T-helper 2 cell (primary cell): ENCODE measurements at regions not wholly inside any gene's neighbourhood (a gene's known extent, or its start where the extent isn't known, plus 50 kb on each side); places are given as distances from the start of the nearest gene placed in this dataset.
A peak's percentile ranks its signal among the peaks of the same experiment; 100 is the strongest.
"Not testable (repeated sequence)": the region's sequence is repeated elsewhere in the genome, so short reads cannot be mapped to it uniquely, and the experiment has no call there.

ENCODE experiments used
- DNase-seq, 5 experiments: peaks; one replicate each; pipeline versions ENCODE4 v3.0.0 to v3.0.0-alpha.2; 2012 to 2022

DNA sequence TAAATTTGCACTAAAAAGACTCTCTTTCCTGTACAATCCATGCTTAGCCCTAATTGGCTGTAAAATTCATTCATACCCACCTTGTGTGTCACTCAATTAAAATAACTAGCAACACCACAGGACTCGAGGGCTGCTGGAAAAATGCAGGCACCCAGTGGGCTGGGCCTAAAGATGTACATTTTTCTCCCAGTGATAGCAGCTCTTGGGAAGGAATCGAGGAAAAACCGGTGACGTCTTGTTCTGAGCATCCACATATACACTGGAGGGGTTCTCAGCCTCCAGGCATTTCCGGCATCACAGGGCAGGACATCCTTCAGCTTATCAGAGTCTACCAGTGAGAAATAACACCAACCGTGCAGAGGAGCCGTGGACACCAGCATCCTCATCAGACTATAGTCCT lies 85.8 kb upstream of the PITRM1 start:
- no peak for DNase-seq

DNA sequence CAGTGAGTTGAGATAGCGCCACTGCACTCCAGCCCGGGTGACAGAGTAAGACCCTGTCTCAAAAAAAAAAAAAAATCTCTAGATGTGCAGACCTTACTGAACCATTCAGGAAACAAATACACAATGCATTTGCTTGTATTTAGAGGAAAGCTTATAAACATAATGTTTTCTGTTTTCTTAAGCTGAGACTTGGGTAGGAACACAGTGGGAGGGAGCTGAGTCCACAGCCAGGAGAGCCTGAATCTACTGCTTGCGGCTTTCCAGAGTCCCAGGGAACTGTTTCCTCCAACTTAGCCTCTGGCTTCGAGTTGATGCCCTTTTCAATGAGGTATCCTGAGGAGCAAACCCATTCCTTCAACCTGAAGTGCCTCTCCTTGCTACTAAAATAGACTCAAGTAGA lies 83.0 kb upstream of the PITRM1 start:
- no peak for DNase-seq

DNA sequence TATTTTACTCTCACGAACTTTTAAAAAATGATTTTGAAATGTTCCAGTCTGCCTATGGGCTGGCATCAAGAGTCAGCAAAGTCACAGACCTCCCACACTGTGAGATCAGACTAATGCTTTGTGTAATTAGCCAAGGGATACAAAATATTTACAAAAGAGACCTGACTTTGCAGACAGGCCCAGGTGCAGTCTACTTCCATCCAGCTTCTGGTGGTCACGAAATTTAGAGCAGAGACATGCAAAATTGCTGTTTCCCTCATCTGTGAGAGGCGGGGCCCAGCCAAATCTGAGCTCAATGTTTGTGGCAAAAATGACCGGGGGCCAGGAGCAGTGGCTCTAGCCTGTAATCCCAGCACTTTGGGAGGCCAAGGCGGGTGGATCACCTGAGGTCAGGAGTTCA lies 82.5 kb upstream of the PITRM1 start:
- DNase-seq, result no peak

DNA sequence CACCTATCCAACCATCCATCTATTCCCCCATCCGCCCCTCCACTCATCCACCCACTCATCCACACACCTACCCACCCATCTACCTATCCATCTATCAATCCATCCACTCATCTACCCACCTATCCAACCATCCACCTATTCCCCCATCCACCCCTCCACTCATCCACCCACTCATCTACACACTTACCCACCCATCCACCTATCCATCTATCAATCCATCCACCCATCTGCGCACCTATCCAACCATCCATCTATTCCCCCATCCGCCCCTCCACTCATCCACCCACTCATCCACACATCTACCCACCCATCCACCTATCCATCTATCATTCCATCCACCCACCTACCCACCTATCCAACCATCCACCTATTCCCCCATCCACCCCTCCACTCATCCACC lies 81.4 kb upstream of the PITRM1 start:
- DNase-seq, result not testable (repeated sequence)

DNA sequence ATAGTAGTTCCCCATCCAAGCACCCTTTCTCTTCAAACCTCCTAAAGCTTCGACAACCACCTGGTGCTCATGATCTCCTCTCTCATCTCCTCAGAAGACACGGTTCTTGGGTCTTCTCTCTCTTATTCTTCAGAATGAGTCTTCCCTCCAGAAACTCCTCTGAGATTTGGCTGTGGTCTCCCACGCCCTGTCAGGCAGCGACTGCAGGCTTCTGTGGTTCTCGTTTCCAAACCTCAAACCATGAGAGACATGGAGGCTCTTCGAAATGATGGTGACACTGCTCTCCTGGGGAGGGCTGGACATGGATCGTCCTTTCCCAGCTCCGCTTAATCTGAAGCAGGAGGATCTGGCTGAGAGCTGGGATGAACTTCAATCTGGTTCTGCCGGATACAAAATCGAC lies 78.6 kb upstream of the PITRM1 start:
- DNase-seq, result peak in 1 of 5 experiments; percentile 38

DNA sequence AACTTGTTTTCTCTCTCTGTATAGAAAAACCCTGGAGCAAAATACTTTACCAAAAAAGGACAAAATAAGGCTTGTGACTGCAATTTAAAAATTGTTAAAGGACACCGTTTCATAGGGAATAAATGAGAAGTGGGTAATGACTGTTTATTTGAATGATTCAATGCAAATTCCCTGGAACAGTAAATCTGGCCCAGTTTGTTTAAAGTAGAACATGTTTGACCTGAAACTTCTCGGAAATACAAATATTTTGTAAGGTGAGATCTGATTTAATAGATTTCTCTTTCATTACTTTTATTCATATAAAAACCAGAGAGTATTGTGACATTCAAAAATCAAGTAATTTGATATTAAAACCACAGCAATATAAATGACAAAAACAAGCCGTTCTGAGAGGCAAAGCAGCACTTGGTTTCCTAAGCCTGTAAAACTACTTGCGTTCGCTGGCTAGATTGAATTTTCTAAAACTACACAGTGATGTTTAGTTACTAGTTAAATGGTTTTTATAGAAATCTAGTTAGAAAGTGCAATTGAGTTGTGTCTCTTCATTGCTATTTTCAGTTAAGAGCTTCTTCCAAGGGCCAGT lies 76.8 kb upstream of the PITRM1 start:
- no peak for DNase-seq

DNA sequence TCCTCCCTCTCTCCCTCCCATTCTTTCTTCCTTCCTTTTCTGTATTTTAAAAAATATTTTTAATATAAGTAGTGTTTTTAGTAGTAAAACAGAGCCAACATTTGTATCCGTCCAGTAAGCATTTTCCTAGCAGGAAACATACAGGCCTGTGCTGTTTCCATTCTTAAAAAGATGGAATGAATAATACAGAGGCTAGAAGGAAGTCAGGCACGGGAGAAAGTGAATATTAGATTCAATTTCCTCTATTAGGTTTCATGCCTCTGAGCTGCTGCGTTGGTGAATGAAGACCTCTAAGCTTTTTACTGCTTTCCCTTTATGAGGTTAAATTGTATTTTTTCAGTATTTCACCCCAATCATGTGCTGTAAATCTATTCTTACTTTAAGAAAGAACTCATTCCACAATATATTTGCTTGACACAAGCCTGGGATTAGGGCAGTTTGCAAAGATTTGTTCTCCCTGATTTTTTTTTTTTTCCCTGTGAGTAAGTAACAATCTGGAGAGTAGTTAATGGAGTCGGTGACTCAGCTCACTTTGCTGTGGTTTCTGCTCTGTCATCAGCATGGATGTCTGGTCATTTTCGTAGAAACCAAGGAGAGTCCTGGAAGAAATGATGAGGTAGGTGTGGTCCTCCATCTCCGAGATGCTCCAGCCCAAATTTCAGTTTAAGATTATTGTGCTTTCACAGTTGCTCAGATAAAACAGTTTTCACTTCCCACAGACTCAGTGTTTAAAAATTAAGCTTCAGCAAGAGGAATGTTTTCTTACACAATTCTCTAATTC lies 76.1 kb upstream of the PITRM1 start:
- no peak for DNase-seq

DNA sequence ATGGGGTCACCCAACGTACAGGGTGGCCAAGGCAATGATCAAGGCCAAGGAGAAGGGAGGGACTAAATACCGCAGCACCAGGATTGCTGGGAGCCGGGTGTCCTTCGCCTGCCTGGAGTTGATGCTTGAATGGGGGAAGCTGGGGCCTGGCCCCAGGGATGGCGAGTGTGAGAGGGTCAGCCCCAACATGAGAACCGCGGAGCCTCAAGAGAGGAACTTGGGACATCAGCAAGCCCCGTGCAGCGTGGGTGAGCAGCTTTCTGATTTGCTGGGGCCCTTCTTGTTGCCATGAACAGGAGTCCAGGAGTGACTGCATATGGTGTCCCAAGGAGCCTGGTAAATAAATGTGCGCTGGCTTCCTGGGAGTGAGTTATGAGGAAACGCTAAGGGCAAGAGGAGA lies 72.8 kb upstream of the PITRM1 start:
- no peak for DNase-seq

DNA sequence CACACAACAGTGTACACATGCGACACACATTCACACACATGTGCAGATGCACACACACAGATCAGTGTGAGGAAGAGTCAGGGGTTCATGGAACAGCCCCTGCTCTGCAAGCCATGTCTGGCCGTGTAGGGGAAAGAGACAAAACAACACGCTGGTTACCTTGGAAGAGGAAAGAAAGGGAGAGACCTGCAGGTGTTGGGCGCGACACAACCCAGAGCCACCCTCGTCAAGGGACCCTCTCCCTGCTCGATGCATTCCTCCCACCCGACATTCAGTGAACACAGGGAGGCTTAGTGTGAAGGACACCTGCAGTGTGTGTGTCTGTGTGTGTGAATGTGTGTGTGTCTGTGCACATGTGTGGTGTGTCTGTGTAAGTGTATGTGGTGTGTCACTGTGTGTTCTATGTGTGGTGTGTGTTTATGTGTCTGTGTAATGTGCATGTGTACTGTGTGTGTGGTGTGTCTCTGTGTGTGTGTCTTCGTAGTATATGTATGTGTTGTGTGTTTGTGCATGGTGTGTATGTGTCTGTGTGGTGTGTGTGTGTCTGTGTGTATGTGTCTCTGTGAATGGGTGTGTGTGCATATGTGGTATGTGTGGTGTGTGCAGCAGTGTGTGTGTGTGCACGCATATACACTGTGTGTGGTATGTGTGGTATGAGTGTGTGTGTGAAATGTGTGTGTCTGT lies 69.5 kb upstream of the PITRM1 start:
- DNase-seq, result peak in 1 of 5 experiments; percentile 8

DNA sequence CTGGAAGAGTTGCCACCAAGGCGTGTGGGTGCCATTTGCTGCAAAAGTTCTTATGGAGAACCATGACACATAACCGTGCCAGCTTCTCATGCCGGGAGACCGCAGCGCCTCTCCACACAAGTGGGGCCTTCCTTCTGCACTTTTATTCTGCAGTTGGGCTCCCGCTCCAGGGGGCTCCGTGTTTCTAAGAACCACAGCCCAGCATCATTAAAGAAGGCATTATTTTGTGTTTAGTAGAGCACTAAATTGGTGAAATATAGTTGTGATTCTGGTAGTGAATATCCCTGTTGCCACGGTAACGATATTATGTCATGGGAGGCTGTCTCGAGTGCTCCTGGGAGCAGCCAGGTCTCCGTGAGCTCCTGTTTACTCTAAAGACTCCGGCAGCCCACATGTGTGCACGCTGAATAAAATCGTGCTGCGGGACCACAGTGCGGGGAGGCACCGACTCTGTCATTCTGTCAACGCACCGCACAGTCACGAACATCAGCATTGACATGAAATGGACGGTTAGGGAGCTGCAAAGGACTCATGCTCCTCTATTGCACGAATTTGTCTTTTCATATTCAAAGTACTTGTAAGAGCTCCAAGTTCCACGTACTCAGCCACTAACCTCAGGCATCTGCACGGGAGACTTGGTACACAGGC lies 68.8 kb upstream of the PITRM1 start:
- no peak for DNase-seq

DNA sequence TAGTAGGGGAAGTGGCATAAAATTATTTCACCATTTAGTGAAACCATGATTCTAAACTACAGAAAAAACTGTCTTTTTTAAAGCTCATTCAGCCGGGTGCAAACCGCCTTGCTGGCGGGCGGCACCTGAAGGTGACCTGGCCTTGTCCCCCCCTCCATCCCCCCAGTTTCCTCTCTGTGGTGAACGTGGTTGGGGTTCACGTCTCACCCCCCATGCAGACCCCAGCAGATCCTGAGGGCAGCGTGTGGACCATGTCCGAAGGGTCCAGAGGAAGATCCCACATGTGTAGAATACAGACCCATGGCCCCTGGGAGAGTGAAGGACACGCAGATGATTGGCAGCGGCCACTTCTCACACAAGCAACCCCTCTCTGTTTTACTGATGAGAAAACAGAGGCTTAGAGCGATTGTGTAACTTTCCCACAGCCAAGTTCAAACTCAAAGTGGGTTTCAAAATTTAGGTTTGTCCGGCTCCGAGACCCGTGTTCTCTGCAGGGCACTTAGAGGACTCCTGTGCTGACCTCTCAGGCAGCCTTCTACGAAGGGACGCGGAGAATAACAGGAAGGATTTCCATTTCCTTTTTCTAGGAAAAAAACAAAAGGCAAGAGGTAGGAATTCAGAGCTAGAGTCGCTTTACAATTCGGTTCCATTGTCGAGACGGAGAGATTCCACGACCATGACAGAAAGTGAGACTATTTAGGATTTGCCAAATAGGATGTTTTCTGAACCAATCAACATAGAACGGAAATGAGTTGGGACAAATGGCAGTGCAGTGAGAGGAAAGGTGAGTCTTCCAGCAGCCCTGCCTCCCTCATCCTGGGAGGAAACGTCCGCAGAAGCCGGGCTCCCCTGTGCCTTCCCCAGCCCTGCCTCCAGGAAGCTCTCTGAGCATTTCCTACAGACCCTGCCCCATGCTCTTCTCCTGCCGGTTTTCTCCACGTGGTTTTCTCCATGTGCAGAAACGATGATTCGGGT lies 67.6 kb upstream of the PITRM1 start:
- no peak for DNase-seq

DNA sequence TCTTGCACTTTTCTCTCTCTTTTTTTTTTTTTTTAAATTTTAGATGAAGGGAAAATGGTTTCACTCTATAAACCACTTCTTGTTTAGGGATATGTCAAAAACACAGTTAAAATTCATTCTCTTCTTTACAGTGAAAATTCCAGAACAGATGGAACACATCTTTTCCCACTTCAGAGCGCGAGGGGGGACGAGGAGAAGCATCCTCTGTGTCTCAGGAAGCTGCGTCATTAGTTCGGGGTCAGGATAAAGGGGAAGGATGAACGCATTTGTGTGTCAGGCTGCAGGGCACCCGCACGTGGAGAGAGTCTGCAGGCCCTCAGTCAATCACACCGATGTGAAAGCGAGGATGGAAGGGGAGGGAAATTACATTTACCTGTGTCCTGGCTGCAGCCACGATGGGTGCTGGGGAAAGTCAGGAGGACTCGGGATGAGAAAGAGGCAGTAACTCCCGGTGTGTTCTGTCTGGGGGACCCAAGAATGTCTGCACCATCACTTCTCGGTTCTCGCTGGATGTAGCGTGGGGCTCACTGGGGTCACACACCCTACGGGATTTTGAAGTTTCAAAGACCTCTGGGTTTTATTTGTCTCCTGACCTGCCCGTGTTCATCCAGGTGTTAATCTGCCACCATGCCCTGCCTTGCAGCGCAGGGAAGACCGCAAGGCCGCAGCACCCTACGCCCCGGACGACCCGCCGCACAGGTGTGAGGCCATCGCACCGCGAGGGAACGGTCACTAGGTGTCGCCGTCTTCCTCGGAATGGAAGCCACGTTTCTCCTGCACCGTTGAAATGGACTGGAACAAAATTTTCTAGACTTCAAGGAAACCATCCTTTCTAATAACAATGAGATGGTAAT lies 66.7 kb upstream of the PITRM1 start:
- peak; percentile 41 to 70 (median 57) for DNase-seq

DNA sequence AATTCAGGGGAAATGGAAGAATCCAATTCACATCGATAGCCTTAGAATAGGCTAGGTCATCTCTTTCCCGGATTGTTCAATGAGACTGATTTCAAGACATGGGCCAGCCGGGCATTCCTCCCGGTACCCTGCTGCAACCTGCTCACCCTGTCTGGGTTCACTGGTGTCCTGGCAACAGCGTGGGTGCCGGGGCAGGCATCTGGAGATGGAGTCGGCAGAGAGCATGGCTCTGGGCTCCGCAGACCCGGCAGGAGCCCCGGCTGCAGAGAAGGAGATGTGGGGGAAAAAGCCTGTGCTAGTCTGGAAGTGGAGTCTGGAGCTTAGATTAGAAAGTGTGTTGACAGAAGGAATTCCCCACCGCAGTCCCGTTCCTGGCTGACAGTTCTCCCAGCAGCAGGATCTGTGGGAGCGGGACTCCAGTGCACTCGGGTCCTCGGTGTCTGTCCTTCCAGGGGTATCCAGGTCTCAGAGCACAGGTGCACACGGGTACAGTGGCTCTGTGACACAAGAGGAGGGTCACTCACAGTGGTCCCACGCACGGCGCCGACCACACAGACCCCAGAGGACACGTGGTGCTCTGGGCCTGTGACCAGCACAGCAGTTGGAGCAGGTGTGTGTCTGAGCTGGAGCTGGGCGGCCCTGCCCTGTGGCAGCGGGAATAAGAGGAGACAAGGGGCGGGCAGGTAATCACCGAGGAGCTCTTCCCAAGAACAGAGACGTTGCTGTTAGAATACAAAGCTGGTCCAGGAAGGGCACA lies 65.7 kb upstream of the PITRM1 start:
- no peak for DNase-seq

DNA sequence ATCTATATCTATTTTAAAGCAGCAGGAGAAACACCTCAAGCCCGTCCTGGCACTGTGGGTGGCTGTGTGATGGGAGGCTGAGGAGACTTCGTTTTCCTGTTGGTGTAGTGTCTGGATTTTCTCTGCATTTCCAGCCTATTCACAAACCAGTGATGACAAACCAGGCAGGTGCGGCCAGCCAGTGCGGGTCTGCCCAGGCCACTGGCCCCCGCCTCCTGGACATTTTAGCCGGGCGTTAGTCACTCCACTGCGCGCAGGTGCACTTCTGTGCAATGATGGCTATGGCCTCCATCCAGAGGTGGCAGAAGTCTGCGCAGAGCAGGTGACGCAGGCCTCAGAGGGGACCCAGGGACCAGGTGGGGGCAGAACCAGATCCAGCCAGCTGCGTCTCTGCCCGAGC lies 64.9 kb upstream of the PITRM1 start:
- DNase-seq, result no peak

DNA sequence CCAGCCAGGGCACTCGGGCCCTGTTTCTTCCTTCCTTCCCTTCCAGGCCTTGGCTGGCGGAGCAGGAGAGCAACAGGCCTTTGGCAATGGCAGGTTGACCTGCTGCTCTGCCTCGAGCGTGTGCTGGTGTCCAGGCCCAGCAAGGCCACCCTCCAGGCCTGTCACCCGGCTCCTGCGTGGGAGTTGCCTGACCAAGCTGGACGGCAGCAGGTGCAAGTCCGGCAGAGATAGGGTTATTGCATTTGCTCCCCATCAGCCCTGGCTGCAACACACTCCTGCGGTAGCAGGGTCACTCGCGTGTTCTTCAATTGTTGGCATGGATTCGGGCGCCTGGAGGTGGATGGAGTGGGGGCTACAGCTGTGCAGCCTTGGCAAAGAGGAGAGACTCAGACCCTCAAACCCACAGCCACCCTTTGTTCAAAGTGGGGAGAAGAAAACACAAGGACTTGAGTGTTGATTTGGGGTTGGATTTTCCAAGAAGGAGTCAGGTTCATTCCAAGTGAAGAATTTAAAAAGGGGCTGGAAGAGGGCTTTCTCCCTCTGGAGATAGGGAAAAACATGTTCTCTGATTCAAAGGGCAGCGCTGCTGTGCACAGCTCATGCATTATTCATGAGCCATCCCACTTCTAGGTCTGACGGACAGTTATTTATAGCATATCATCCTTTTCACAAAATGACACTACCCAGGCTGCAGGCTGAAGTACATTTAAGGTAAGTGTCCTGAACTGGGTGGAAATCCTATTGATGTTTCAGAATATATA lies 64.2 kb upstream of the PITRM1 start:
- no peak for DNase-seq

DNA sequence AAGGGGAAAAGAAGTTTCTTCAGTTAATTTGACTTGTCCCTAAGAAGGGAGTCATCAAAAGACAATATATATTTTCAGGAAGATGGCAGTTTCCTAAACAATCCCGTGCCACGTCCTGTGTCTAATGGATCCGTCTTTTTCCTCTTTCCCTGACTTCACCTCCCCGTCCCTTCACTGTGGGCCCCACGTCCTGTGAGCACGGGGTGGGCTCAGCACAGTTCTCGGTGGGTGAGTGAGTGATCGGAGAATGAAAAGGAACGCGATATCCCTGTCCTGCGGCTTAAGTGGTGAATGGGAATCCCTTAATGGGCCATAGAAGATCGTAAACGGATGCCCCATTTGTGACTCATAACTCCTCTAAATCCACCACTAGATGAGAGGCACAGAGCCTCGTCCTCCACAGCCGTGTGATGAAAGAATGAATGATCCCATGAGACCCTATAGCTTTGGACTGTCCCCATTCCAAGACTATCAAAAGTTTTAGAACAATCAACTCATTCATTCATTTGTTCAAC lies 63.5 kb upstream of the PITRM1 start:
- no peak for DNase-seq

DNA sequence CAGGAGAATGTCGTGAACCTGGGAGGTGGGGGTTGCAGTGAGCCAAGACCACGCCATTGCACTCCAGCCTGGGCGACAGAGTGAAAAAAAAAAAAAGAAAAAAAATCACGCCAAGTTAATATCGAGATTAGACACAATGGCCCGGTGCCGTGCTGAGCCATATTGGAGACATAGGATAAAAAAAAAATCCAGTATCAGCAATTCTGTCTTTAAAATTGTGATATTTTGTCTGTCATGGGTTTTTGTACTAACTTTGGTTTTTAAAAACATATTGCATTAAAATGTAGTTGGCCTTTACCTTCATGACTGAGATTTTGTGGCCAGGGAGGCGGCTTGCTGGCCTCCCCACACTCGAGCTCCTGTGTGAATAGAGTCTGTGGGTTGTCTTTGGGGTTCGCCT lies 62.8 kb upstream of the PITRM1 start:
- DNase-seq, result no peak

DNA sequence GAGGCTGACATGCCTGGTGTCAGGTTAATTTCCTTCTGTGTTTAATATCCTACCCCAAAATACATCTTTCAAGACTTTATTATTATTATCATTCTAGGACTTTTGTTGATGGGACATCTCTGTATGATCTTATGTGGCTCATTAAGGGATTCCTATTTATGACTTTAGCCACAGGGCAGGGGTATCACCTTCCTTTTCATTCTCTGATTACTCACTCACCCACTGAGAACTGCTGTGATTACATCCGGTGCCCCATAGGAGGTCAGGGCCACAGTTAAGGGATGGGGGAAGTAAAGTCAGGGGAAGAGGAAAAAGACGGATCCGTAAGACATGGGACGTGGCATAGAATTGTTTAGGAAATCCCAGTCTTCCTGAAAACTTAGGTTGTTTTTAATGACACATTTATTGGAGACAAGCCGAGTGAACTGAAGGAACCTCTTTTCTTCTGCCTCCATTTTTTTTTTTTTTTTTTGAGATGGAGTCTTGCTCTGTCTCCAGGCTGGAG lies 61.0 kb upstream of the PITRM1 start:
- DNase-seq, result no peak
